ENCODE measurements at regions not wholly inside any gene's neighbourhood (a gene's known extent, or its start where the extent isn't known, plus 50 kb on each side); places are given as distances from the start of the nearest gene placed in this dataset.

GRCh38 chr12:116481726-116482125 is 77.5 kb upstream of the MAP1LC3B2 start:
- H3K4me1 ChIP-seq (ENCODE audit: low read length) = no peaks in the 10 kb centered on the region
- H3K9ac ChIP-seq (ENCODE audit: low read length) = no peak overlapping the region
- H3K4me3 ChIP-seq (ENCODE audit: low read length) = no peak overlapping the region
- H3K4me2 ChIP-seq (ENCODE audit: low read length) = no peak overlapping the region
- no peaks in the 10 kb centered on the region for H3K36me3 ChIP-seq (replicated peaks; ENCODE audit: low read depth, low read length)
- no peak overlapping the region for H3K27ac ChIP-seq (ENCODE audit: low read length)
- H3K27me3 ChIP-seq (ENCODE audit: low read depth, low read length) = peaks cover 17% of the 10 kb centered on the region
- 0 out of 2 replicates have a peak, but pooled peaks cover 3% of the 10 kb centered on the region for H3K9me3 ChIP-seq (ENCODE audit: insufficient read depth, low read length)
- H3K79me2 ChIP-seq (ENCODE audit: low read length) = no peaks in the 10 kb centered on the region
- no peaks in the 10 kb centered on the region for H4K20me1 ChIP-seq (ENCODE audit: insufficient read depth, low read length)
- H2AFZ ChIP-seq (ENCODE audit: low read depth, low read length) = no peak overlapping the region
- no peak for TF ChIP-seq EZH2phosphoT487 (IDR thresholded peaks at IDR 0.05; ENCODE audit: low read depth)
- TF ChIP-seq CTCF (IDR thresholded peaks at IDR 0.05; ENCODE audit: low read depth, low read length) = no peak

- no peak overlapping the region for H3K4me2 ChIP-seq (ENCODE audit: low read length)
- no peak overlapping the region for H2AFZ ChIP-seq (ENCODE audit: low read depth, low read length)
- H4K20me1 ChIP-seq (ENCODE audit: insufficient read depth, low read length) = no peaks in the 10 kb centered on the region
- peaks cover 17% of the 10 kb centered on the region for H3K27me3 ChIP-seq (ENCODE audit: low read depth, low read length)
- no peak overlapping the region for H3K9ac ChIP-seq (ENCODE audit: low read length)
- H3K9me3 ChIP-seq (ENCODE audit: insufficient read depth, low read length) = 0 out of 2 replicates have a peak, but pooled peaks cover 3% of the 10 kb centered on the region
- TF ChIP-seq EZH2phosphoT487 (IDR thresholded peaks at IDR 0.05; ENCODE audit: low read depth) (no peak), CTCF (IDR thresholded peaks at IDR 0.05; ENCODE audit: low read depth, low read length) (no peak)
- H3K4me1 ChIP-seq (ENCODE audit: low read length) = no peaks in the 10 kb centered on the region
- H3K79me2 ChIP-seq (ENCODE audit: low read length) = no peaks in the 10 kb centered on the region
- no peak overlapping the region for H3K27ac ChIP-seq (ENCODE audit: low read length)
- no peaks in the 10 kb centered on the region for H3K36me3 ChIP-seq (replicated peaks; ENCODE audit: low read depth, low read length)
- H3K4me3 ChIP-seq (ENCODE audit: low read length) = no peak overlapping the region
These were observed 77.0 kb upstream of the MAP1LC3B2 start for GRCh38 chr12:116482179-116482578.

- no peak for TF ChIP-seq EZH2phosphoT487 (IDR thresholded peaks at IDR 0.05; ENCODE audit: low read depth)
- TF ChIP-seq CTCF (IDR thresholded peaks at IDR 0.05; ENCODE audit: low read depth, low read length) = no peak
- H3K79me2 ChIP-seq (ENCODE audit: low read length) = no peaks in the 10 kb centered on the region
These were observed 76.3 kb upstream of the MAP1LC3B2 start for GRCh38 chr12:116482859-116483258.

GRCh38 chr12:116483959-116484750 is 75.0 kb upstream of the MAP1LC3B2 start:
- H4K20me1 ChIP-seq (ENCODE audit: insufficient read depth, low read length) = no peaks in the 10 kb centered on the region
- no peaks in the 10 kb centered on the region for H3K79me2 ChIP-seq (ENCODE audit: low read length)
- no peak overlapping the region for H3K4me3 ChIP-seq (ENCODE audit: low read length)
- no peaks in the 10 kb centered on the region for H3K9me3 ChIP-seq (ENCODE audit: insufficient read depth, low read length)
- H2AFZ ChIP-seq (ENCODE audit: low read depth, low read length) = no peak overlapping the region
- H3K4me2 ChIP-seq (ENCODE audit: low read length) = no peak overlapping the region
- peaks cover 16% of the 10 kb centered on the region for H3K27me3 ChIP-seq (ENCODE audit: low read depth, low read length)
- no peak overlapping the region for H3K9ac ChIP-seq (ENCODE audit: low read length)
- no peaks in the 10 kb centered on the region for H3K4me1 ChIP-seq (ENCODE audit: low read length)
- TF ChIP-seq CTCF (IDR thresholded peaks at IDR 0.05; ENCODE audit: low read depth, low read length) (no peak), EZH2phosphoT487 (IDR thresholded peaks at IDR 0.05; ENCODE audit: low read depth) (no peak)
- H3K36me3 ChIP-seq (replicated peaks; ENCODE audit: low read depth, low read length) = no peaks in the 10 kb centered on the region
- no peak overlapping the region for H3K27ac ChIP-seq (ENCODE audit: low read length)

More at GRCh38 chr12:116482859-116483258, 76.3 kb upstream of the MAP1LC3B2 start:
- Histone ChIP-seq H4K20me1 (ENCODE audit: insufficient read depth, low read length) (no peaks in the 10 kb centered on the region), H3K4me2 (ENCODE audit: low read length) (no peak overlapping the region), H3K9ac (ENCODE audit: low read length) (no peak overlapping the region), H3K4me3 (ENCODE audit: low read length) (no peak overlapping the region), H3K27me3 (ENCODE audit: low read depth, low read length) (peaks cover 17% of the 10 kb centered on the region), H3K9me3 (ENCODE audit: insufficient read depth, low read length) (no peaks in the 10 kb centered on the region), H3K27ac (ENCODE audit: low read length) (no peak overlapping the region), H3K36me3 (replicated peaks; ENCODE audit: low read depth, low read length) (no peaks in the 10 kb centered on the region), H3K4me1 (ENCODE audit: low read length) (no peaks in the 10 kb centered on the region), H2AFZ (ENCODE audit: low read depth, low read length) (no peak overlapping the region)

All from OCI-LY3 (cell line).